SU-DHL-6 (cell line): ENCODE measurements at regions not wholly inside any gene's neighbourhood (a gene's known extent, or its start where the extent isn't known, plus 50 kb on each side); places are given as distances from the start of the nearest gene placed in this dataset.

Experiments
- H2AFZ ChIP-seq: fragments of 200-600 bp; sonication (generic); 2 replicates; pipeline ENCODE4 v1.6.1; 2014; ENCODE audit warnings: low read depth, mild to moderate bottlenecking, moderate library complexity, mixed read lengths, antibody characterized with exemption, low read length; ENCODE audit not compliant: severe bottlenecking
- H3F3A ChIP-seq: fragments of 200-600 bp; shearing (Covaris generic); 2 replicates; pipeline ENCODE4 v1.6.0; 2016; ENCODE audit warnings: antibody characterized with exemption, mild to moderate bottlenecking; ENCODE audit not compliant: insufficient read depth
- H3K27ac ChIP-seq: fragments of 200-600 bp; sonication (generic); 2 replicates; pipeline ENCODE4 v1.5.1; 2016; ENCODE audit warnings: low read depth, mild to moderate bottlenecking, low read length, moderate library complexity, mixed read lengths
- H3K27me3 ChIP-seq: fragments of 200-600 bp; sonication (generic), shearing (Covaris generic); 2 replicates; pipeline ENCODE4 v1.6.0; 2014; ENCODE audit warnings: mild to moderate bottlenecking, low read length
- H3K36me3 ChIP-seq: fragments of 200-600 bp; sonication (generic); 2 replicates; pipeline ENCODE4 v1.6.1; 2014; ENCODE audit warnings: mild to moderate bottlenecking, low read length, mixed read lengths
- H3K4me2 ChIP-seq: fragments of 300-600, 200-600 bp; shearing (Covaris generic), sonication (generic); 2 replicates; pipeline ENCODE4 v1.6.0; 2014; ENCODE audit warnings: low read length, low read depth, mild to moderate bottlenecking; ENCODE audit not compliant: poor library complexity, severe bottlenecking
- H3K4me3 ChIP-seq: fragments of 200-600 bp; sonication (generic); 2 replicates; pipeline ENCODE4 v1.5.1; 2014; ENCODE audit warnings: antibody characterized with exemption, low read length, mild to moderate bottlenecking, mixed read lengths; ENCODE audit not compliant: insufficient read depth, poor library complexity, severe bottlenecking
- H3K79me2 ChIP-seq: fragments of 200-600 bp; sonication (generic); 2 replicates; pipeline ENCODE4 v1.6.1; 2014; ENCODE audit warnings: mild to moderate bottlenecking, low read length, moderate library complexity; ENCODE audit not compliant: insufficient read depth
- H3K9ac ChIP-seq: fragments of 200-600 bp; sonication (generic); 2 replicates; pipeline ENCODE4 v1.7.0; 2014; ENCODE audit warnings: mild to moderate bottlenecking, low read length
- H3K9me2 ChIP-seq: fragments of 200-600 bp; sonication (generic); replicated peaks from 2 replicates; pipeline ENCODE4 v1.6.1; 2014; ENCODE audit warnings: low read length; ENCODE audit not compliant: insufficient read depth
- H3K9me3 ChIP-seq: fragments of 200-600 bp; sonication (generic); 2 replicates; pipeline ENCODE4 v1.6.1; 2014; ENCODE audit warnings: low read length, mixed read lengths; ENCODE audit not compliant: insufficient read depth
- H4K20me1 ChIP-seq: fragments of 200-600 bp; sonication (generic); 2 replicates; pipeline ENCODE4 v1.6.1; 2014; ENCODE audit warnings: low read depth, mild to moderate bottlenecking, antibody characterized with exemption, low read length, moderate library complexity, mixed read lengths
- EZH2phosphoT487 ChIP-seq: fragments of 200-600 bp; sonication (generic), shearing (Covaris generic); conservative IDR thresholded peaks from 2 replicates; pipeline ENCODE4 v1.6.1; 2018; ENCODE audit warnings: mild to moderate bottlenecking, antibody characterized with exemption, low read length, moderate library complexity, mixed read lengths
- TF ChIP-seq, protein P1 (sequence below): fragments of 200-600 bp; sonication (generic); IDR thresholded peaks from one replicate; pipeline ENCODE4 v1.5.1; 2017; ENCODE audit warnings: antibody characterized with exemption, mild to moderate bottlenecking, low read length, moderate library complexity; ENCODE audit not compliant: insufficient read depth, poor library complexity, severe bottlenecking

DNA sequence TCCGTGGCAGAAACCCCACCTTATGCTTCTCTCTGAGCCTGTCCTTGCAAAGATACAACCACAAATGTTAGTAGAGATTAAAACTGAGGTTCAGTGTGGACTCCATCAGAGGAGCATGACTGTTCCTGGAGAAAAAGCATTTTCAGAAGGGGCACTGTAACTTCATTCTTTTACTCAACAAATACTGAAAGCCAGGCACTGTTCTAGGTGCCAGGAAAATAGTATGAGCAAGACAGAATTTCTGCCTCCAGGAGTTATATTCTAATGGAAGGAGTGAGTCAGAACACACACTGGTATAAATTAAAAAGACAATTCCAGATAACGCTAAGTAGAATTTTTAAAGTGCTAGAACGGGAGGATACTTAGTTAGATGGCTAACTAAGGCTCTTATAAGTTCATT is 251.4 kb upstream of the GAS1 start:
- H3K9ac ChIP-seq: no peak overlapping the region
- H3K27ac ChIP-seq: no peak overlapping the region
- H3K79me2 ChIP-seq: no peaks in the 10 kb centered on the region
- no peaks in the 10 kb centered on the region for H3F3A ChIP-seq
- H3K9me2 ChIP-seq: no peaks in the 10 kb centered on the region
- no peaks in the 10 kb centered on the region for H3K36me3 ChIP-seq
- H3K9me3 ChIP-seq: no peaks in the 10 kb centered on the region
- no peaks in the 10 kb centered on the region for H3K27me3 ChIP-seq
- no peak overlapping the region for H2AFZ ChIP-seq
- no peak overlapping the region for H3K4me3 ChIP-seq
- TF ChIP-seq, protein P1, sequence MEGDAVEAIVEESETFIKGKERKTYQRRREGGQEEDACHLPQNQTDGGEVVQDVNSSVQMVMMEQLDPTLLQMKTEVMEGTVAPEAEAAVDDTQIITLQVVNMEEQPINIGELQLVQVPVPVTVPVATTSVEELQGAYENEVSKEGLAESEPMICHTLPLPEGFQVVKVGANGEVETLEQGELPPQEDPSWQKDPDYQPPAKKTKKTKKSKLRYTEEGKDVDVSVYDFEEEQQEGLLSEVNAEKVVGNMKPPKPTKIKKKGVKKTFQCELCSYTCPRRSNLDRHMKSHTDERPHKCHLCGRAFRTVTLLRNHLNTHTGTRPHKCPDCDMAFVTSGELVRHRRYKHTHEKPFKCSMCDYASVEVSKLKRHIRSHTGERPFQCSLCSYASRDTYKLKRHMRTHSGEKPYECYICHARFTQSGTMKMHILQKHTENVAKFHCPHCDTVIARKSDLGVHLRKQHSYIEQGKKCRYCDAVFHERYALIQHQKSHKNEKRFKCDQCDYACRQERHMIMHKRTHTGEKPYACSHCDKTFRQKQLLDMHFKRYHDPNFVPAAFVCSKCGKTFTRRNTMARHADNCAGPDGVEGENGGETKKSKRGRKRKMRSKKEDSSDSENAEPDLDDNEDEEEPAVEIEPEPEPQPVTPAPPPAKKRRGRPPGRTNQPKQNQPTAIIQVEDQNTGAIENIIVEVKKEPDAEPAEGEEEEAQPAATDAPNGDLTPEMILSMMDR: no peak
- no peak for TF ChIP-seq EZH2phosphoT487
- no peaks in the 10 kb centered on the region for H4K20me1 ChIP-seq
- no peak overlapping the region for H3K4me2 ChIP-seq

DNA sequence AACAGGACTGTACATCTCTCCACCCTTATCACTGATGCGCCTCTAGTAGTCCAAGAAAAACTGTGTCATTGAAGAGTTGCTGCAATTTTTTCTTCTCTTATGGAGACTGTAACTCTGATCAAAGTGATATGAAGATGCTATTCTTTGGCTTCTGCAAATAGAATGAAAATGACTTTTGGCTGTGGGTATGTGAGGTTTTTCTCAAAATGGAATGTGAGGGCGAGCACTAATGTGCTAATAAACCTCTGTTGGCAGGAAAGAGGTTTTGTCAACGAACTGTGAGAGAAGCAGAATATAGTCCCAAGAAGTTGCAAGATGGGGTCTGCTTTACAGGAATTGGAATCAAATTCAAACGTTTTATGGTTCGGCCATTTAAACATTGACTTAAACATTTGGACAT is 252.0 kb upstream of the GAS1 start:
- TF ChIP-seq EZH2phosphoT487: no peak
- TF ChIP-seq, protein P1: no peak
- no peak overlapping the region for H3K4me3 ChIP-seq
- no peaks in the 10 kb centered on the region for H3K9me2 ChIP-seq
- H3K36me3 ChIP-seq: no peaks in the 10 kb centered on the region
- no peak overlapping the region for H3K4me2 ChIP-seq
- no peak overlapping the region for H3K27ac ChIP-seq
- H3F3A ChIP-seq: no peaks in the 10 kb centered on the region
- H3K79me2 ChIP-seq: no peaks in the 10 kb centered on the region
- no peaks in the 10 kb centered on the region for H4K20me1 ChIP-seq
- H3K9ac ChIP-seq: no peak overlapping the region
- H2AFZ ChIP-seq: no peak overlapping the region
- H3K9me3 ChIP-seq: no peaks in the 10 kb centered on the region
- H3K27me3 ChIP-seq: no peaks in the 10 kb centered on the region

GRCh38 chr9:87199782-87200181 is 252.5 kb upstream of the GAS1 start:
- Histone ChIP-seq H2AFZ (no peak overlapping the region), H3K27ac (no peak overlapping the region), H3K27me3 (no peaks in the 10 kb centered on the region), H4K20me1 (no peaks in the 10 kb centered on the region), H3K9ac (no peak overlapping the region), H3K36me3 (no peaks in the 10 kb centered on the region), H3K4me3 (no peak overlapping the region), H3K9me3 (no peaks in the 10 kb centered on the region), H3K79me2 (no peaks in the 10 kb centered on the region), H3K4me2 (no peak overlapping the region), H3K9me2 (no peaks in the 10 kb centered on the region), H3F3A (no peaks in the 10 kb centered on the region)
- TF ChIP-seq, protein P1: no peak
- TF ChIP-seq EZH2phosphoT487: no peak
